GM10248 (cell line): ENCODE measurements at regions not wholly inside any gene's neighbourhood (a gene's known extent, or its start where the extent isn't known, plus 50 kb on each side); places are given as distances from the start of the nearest gene placed in this dataset.

Experiments used
- CTCF ChIA-PET: fragments of 300-600 bp; sonication (Branson Sonifier 250); formaldehyde crosslinking; extraction: SDS; loops from one replicate; lab custom pipeline; 2021; ENCODE audit warnings: antibody characterized with exemption; lab: Yijun Ruan, JAX
- POLR2A ChIA-PET: fragments of 350-650 bp; sonication (Branson Sonifier 250); formaldehyde crosslinking; extraction: SDS; loops from one replicate; lab custom pipeline; 2020; ENCODE audit warnings: antibody characterized with exemption; lab: Yijun Ruan, JAX
- DNase-seq: peaks from one replicate; pipeline ENCODE4 v3.0.0; 2012; ENCODE audit errors: extremely low spot score
- CTCF ChIP-seq: IDR thresholded peaks from 2 replicates; pipeline ENCODE4 v1.5.1; 2012; ENCODE audit warnings: mild to moderate bottlenecking, low read depth; ENCODE audit errors: extremely low read depth, missing control alignments, control extremely low read depth

- POLR2A ChIA-PET, result no interaction called here
- DNase-seq, result no peak
- TF ChIP-seq CTCF, result no peak
- CTCF ChIA-PET, result interaction anchor here (1.4 kb wide), 1 partner anchor 745 kb away, joined by 4 read pairs; no protein-coding TSS in a partner anchor
Observed at GRCh38 chr4:81522711-81523110, 51.0 kb upstream of the RASGEF1B start.

GRCh38 chr4:81521708-81522107 lies 50.0 kb upstream of the RASGEF1B start:
- no peak for DNase-seq
- POLR2A ChIA-PET, result no interaction called here
- CTCF ChIA-PET, result interaction anchor here (1.4 kb wide), 1 partner anchor 746 kb away, joined by 4 read pairs; no protein-coding TSS in a partner anchor
- no peak for TF ChIP-seq CTCF
